Fibroblast of skin of scalp (primary cell): ENCODE measurements at regions not wholly inside any gene's neighbourhood (a gene's known extent, or its start where the extent isn't known, plus 50 kb on each side); places are given as distances from the start of the nearest gene placed in this dataset.
A peak's percentile ranks its signal among the peaks of the same experiment; 100 is the strongest.

ENCODE experiments used
- DNase-seq: peaks from one replicate; pipeline ENCODE4 v3.0.0-alpha.2; 2013

DNA sequence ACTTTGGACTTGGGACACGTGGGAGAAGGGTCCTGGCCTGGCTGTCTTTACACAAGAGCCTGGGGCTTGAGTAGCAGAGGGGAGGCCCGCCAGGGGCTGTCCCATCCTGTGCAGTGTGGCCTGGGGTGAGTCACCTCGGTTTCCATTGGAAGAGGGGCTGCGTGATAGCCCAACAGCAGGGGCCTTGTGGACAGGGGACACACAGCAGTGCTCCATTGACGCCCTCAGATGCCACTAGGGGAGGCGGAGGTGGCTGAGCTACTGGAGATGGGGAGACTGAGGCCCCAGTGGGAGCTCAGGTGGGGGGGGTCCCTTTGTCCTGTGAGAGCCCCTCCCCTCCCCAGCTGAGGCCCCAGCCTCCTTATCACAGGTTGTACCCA lies 50.0 kb upstream of the RNU6ATAC start:
- DNase-seq, result no peak

- DNase-seq, result peak; percentile 38
Observed at GRCh38 chr9:134214766-134215419, 50.5 kb upstream of the RNU6ATAC start.

- DNase-seq, result no peak
Observed at GRCh38 chr9:134215420-134215698, 51.0 kb upstream of the RNU6ATAC start.

DNA sequence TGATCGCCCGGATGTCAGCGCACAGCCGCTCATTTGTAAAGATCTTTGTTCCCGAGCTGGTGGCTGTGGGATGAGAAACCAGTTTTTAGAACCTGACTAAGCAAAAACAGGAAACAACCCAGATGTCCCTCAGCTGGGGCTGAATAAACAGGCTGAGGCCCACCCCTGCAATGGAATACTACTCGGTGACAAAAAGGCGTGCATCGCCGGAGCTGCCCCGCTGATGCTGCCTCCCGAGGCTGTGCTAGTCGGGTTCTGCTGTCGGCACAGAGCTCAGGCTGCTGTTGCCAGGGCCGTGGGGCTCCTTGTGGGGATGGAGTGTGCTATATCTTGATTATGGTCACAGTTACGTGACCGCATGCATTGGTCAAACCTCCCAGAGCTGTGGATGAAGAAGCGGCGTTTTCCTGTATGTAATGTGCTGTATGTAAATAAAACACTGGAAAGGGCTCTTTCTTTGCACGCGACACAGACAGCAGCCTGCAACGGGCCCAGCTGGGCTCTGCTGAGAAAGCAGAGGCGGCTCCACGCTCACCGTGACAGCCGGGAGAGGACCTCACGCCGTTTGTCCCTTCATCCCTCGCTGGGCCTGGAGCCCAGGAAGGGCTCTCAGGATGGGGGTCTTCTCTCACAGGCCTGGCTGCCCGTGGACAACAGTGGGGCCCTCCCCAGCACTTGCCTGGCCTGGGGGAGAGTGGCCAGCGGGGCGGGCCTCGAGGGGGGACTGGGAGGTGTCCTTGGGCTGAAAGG lies 51.5 kb upstream of the RNU6ATAC start:
- peak; percentile 80 for DNase-seq

- DNase-seq, result no peak
Observed at GRCh38 chr9:134216449-134216951, 52.1 kb upstream of the RNU6ATAC start.

DNA sequence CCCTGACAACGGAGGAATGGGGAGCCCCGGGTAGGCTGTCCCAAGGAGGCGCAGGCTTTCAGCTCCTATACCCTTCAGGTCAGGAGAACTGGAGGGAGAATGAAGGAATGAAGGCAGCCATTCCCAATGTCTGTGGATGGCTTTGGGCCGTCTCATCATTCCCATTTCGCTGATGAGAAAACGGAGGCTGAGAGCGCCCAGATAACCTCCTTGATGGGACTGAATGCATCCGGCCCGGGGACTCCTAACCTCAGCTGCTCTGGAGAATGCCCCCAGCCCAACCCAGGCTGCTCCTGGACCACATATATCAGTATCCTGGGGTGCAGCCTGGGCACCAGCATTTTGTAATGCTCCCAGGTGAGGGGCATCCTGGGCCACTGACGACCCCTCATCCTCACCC lies 52.6 kb upstream of the RNU6ATAC start:
- no peak for DNase-seq

- DNase-seq, result peak; percentile 10
Observed at GRCh38 chr9:134217431-134218210, 53.3 kb upstream of the RNU6ATAC start.

DNA sequence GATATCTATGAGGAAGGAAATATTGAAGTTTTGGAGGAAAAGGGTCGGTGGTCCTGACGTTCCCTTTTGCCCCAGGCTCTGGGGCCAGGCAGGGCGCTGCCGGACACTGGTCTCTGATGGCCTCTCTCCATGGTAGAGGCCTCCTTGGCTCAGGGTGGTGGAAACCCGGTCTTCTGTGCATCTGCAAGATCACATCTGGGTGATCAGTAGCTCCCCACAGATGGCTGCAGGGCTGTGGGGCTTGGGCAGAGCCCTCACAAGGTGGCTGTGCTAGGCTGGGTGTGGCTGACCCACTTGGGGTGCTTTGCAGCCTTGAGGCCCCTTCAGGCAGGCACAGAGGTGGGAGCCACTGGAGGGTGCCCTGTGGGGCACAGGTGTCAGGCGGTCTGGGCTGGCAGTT lies 53.9 kb upstream of the RNU6ATAC start:
- no peak for DNase-seq

DNA sequence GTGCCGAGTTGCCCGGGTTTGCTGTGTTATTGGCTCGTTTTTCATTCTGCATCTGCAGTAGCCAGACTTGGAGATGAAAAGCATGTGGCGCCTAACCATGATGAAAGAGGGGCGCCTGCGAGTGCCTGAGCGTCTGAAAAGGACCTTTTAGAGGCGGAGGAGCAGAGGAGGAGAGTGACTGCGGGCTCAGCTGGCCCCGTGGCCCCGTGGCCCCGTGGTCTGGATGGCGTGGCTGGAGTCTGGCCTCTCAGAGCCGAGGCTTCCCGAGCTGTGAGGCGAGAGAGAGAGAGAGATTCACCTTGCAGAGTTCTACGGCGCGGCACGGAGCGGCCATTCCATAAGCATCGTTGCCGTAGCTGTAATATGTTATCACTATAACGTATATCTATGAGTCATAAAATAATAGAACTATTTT lies 55.3 kb upstream of the RNU6ATAC start:
- DNase-seq, result no peak

DNA sequence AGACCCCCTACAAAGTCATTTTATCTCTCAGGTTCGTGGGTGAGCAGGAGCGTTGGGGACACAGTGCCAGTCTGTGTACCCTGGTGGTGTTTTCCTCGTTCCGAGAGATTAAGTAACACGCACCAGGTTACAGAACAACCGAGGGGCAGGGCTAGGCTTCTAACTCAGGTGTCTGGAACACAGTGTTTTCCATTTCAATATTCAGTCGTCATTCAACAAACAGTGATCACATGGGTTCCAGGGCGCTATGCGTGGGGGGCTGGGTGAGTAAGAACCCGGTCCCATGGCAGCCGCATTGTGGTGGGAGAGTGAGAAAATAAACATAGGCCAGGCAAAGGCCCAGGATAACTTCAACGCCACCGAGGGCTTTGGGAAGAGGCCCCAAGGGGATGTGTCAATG lies 55.9 kb upstream of the RNU6ATAC start:
- no peak for DNase-seq

DNA sequence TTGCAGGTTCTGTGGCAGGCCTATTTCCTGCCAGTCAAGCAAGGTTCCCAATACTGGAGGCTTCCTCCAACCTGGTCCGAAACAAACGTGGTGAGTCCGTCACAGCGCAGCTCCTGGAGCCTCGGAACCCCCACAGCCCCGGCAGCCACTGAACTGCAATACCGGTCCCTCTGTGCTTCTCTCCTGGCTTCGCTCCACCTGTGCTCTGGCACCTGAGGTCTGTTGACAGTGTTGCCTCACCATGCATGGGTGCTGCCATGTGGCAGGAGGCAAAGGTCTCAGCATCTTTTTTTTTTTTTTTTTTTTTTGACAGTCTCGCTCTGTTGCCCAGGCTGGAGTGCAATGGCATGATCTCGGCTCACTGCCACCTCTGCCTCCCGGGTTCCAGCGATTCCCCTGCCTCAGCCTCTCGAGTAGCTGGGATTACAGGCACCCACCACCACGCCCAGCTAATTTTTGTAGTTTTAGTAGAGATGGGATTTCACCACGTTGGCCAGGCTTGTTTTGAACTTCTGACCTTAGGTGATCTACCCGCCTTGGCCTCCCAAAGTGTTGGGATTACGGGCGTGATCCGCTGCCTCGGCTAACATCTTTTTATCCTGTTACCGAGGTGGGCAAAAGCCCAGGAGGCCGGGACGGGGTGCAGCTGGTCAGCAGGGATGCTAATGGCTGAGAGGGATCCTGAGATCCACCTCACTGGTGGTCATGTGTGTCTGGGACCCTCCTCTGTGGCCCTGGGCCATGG lies 57.1 kb upstream of the RNU6ATAC start:
- DNase-seq, result no peak

GRCh38 chr9:134222018-134222573 lies 57.7 kb upstream of the RNU6ATAC start:
- DNase-seq, result no peak

- peak; percentile 37 for DNase-seq
Observed at GRCh38 chr9:134223091-134223490, 58.7 kb upstream of the RNU6ATAC start.

- DNase-seq, result no peak
Observed at GRCh38 chr9:134223591-134224122, 59.3 kb upstream of the RNU6ATAC start.

- no peak for DNase-seq
Observed at GRCh38 chr9:134224127-134224526, 59.8 kb upstream of the RNU6ATAC start.

DNA sequence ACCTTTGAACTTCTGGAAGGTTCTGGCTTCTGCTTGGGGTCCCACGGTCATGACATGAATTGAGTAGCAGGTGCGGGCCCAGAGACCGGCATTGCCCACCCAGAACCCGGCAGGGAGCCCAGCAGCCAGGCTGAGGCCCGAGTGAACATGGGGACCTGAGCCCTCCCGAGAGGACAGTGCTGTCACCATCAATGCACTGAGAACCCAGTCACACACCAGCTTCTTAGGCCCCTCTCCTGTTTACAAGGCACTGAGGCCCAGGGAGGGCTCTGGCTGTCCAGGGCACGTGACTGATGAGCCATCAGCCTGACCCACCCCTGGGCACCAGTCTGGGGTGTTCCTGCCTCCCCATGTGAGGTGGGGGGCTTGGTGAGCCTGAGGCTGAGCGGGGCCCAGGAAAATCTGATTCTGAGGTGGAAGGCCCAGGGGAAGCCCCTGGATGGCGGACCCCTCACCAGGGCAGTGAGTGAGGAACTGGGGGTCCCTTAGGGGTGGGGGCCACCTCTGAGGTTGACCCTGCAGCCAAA lies 60.3 kb upstream of the RNU6ATAC start:
- DNase-seq, result no peak

- DNase-seq, result no peak
Observed at GRCh38 chr9:134225186-134225585, 60.8 kb upstream of the RNU6ATAC start.

GRCh38 chr9:134225816-134226215 lies 61.5 kb upstream of the RNU6ATAC start:
- no peak for DNase-seq

DNA sequence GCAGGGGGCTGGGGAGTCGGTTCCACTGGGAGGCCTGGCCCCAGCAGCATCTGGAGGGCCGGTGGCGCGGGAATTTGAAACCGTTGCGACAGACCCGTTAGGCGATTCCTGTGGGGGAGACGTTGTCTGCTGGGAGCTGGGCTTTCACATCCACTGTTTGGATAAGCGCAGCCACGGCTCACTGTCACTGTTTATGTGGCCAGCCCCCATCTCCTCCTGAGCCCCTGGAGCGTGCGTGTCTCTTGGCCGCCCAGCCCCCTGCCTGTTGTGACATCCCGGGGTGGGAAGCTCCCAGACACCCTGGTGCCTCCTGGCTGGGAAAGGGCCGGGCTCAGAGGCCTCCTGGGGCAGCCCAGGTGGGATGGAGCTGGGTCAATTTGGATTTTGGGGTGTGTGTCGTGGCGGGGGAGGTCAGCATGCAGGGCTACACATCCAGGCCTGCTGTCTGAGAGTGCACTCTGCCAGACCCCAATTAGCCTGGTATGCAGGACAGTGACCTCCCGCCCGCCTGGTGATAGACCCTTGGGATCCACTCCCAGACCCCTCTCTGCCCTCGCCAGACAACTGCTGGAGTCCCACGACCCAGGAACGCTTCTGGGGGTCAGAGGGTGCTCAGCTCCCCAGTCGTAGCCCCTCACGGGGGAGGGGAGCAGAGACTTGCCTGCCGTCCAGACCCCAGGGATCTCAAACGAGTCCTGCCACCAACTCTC lies 62.0 kb upstream of the RNU6ATAC start:
- peak; percentile 67 for DNase-seq

GRCh38 chr9:134227451-134228411 lies 63.4 kb upstream of the RNU6ATAC start:
- DNase-seq, result no peak
